ENCODE measurements at regions not wholly inside any gene's neighbourhood (a gene's known extent, or its start where the extent isn't known, plus 50 kb on each side); places are given as distances from the start of the nearest gene placed in this dataset.

DNA sequence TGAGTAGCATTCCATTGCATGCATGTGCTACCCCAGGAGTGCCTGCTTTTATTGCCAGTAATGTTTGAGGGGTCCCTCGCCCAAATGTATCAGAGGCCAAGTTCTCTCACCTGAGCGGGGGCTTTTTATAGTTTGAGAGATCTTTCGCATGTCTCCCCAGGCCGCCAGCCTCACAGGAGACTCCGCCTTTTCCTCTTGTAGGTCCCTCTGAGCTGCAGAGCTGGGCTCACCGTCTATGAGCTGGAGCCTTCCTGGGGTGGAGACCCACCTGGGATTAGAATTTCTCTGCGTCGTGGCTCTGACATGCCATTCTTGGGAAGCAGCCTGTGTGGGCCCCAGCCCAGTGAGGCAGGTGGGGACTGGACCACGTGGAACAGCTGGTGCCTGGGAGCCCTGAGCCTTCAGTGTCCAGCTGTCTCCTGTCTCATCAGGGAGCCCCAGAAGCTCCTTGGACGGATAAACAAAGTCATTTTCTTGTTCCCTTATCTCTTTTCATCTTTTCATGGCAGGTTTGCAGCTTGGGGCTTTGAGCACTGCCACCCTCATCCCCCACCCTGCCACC, 261.7 kb upstream of the CRY1 start:
- 62 to 68% methylated on average over 10 of the region's 10 CpGs for WGBS, 2 donors

GRCh38 chr12:107355612-107356011, 262.3 kb upstream of the CRY1 start:
- WGBS, 2 donors: 19 to 44% methylated on average over 1 of the region's 1 CpG
- no peak for ATAC-seq

More for the DNA sequence above, 261.7 kb upstream of the CRY1 start:
- H3K36me3 ChIP-seq (replicated peaks in 1 of 2; ENCODE audit: insufficient read depth in 1 of 2, low read depth in 2 of 2): no peaks in the 10 kb centered on the region
- no peaks in the 10 kb centered on the region for H3K4me1 ChIP-seq
- no peaks in the 10 kb centered on the region for H3K27me3 ChIP-seq
- DNase-seq: no peak
- no peak for TF ChIP-seq POLR2A (IDR thresholded peaks at IDR 0.05)
- TF ChIP-seq, protein P1, sequence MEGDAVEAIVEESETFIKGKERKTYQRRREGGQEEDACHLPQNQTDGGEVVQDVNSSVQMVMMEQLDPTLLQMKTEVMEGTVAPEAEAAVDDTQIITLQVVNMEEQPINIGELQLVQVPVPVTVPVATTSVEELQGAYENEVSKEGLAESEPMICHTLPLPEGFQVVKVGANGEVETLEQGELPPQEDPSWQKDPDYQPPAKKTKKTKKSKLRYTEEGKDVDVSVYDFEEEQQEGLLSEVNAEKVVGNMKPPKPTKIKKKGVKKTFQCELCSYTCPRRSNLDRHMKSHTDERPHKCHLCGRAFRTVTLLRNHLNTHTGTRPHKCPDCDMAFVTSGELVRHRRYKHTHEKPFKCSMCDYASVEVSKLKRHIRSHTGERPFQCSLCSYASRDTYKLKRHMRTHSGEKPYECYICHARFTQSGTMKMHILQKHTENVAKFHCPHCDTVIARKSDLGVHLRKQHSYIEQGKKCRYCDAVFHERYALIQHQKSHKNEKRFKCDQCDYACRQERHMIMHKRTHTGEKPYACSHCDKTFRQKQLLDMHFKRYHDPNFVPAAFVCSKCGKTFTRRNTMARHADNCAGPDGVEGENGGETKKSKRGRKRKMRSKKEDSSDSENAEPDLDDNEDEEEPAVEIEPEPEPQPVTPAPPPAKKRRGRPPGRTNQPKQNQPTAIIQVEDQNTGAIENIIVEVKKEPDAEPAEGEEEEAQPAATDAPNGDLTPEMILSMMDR (IDR thresholded peaks at IDR 0.05): no peak
- no peak for ATAC-seq
- H3K9me3 ChIP-seq: no peaks in the 10 kb centered on the region
- intact Hi-C loops (cut with DNase I): no loop called here
- no peak overlapping the region for H3K27ac ChIP-seq
- H3K4me3 ChIP-seq: no peak overlapping the region

GRCh38 chr12:107356266-107356936, 263.1 kb upstream of the CRY1 start:
- ATAC-seq (no peak), DNase-seq (no peak)
- 58 to 61% methylated on average over 7 of the region's 7 CpGs for WGBS, 2 donors
- Histone ChIP-seq H3K36me3 (replicated peaks in 1 of 2; ENCODE audit: insufficient read depth in 1 of 2, low read depth in 2 of 2) (no peaks in the 10 kb centered on the region), H3K27ac (no peak overlapping the region), H3K9me3 (no peaks in the 10 kb centered on the region), H3K27me3 (no peaks in the 10 kb centered on the region), H3K4me1 (no peaks in the 10 kb centered on the region), H3K4me3 (no peak overlapping the region)
- no peak for TF ChIP-seq POLR2A (IDR thresholded peaks at IDR 0.05)
- TF ChIP-seq, protein P1 (IDR thresholded peaks at IDR 0.05): no peak
- intact Hi-C loops (cut with DNase I): no loop called here

More at GRCh38 chr12:107355612-107356011, 262.3 kb upstream of the CRY1 start:
- Histone ChIP-seq H3K4me3 (no peak overlapping the region), H3K27ac (no peak overlapping the region), H3K4me1 (no peaks in the 10 kb centered on the region), H3K36me3 (replicated peaks in 1 of 2; ENCODE audit: insufficient read depth in 1 of 2, low read depth in 2 of 2) (no peaks in the 10 kb centered on the region), H3K27me3 (no peaks in the 10 kb centered on the region), H3K9me3 (no peaks in the 10 kb centered on the region)
- DNase-seq: no peak
- intact Hi-C loops (cut with DNase I): no loop called here
- TF ChIP-seq, protein P1 (IDR thresholded peaks at IDR 0.05): no peak
- TF ChIP-seq POLR2A (IDR thresholded peaks at IDR 0.05): no peak

- Histone ChIP-seq H3K9me3 (no peaks in the 10 kb centered on the region), H3K4me3 (no peak overlapping the region), H3K36me3 (replicated peaks in 1 of 2; ENCODE audit: insufficient read depth in 1 of 2, low read depth in 2 of 2) (no peaks in the 10 kb centered on the region), H3K4me1 (no peaks in the 10 kb centered on the region), H3K27me3 (no peaks in the 10 kb centered on the region), H3K27ac (no peak overlapping the region)
- ATAC-seq (no peak), DNase-seq (no peak)
- intact Hi-C loops (cut with DNase I): no loop called here
- WGBS, 2 donors: 38 to 58% methylated on average over 2 of the region's 2 CpGs
- no peak for TF ChIP-seq POLR2A (IDR thresholded peaks at IDR 0.05)
- TF ChIP-seq, protein P1 (IDR thresholded peaks at IDR 0.05): no peak
Observed at GRCh38 chr12:107356937-107357295, 263.6 kb upstream of the CRY1 start.

DNA sequence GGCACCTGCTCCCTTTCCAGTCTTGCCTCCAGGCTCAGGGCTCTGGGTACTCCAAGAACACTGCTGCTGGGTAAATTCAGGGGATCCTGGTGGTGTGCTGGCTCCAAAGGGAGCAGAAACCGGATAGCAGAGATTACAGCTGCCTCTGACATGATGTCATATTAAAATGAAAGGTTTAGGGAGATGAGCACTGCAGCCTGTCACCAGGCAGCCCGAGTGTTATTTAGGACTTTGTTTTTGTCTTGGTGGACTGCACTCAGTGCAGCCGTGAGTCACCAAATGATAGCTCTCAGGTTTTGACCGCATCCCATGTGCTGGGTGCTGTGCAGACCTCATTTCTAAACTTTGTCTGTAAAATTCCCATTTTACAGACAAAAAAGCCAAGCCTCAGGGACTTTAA, 266.0 kb upstream of the CRY1 start:
- no peaks in the 10 kb centered on the region for H3K27me3 ChIP-seq
- no peaks in the 10 kb centered on the region for H3K4me1 ChIP-seq
- H3K4me3 ChIP-seq: no peak overlapping the region
- no peak overlapping the region for H3K27ac ChIP-seq
- intact Hi-C loops (cut with DNase I): no loop called here
- ATAC-seq: no peak
- WGBS, 2 donors: 58 to 71% methylated on average over 4 of the region's 4 CpGs
- no peaks in the 10 kb centered on the region for H3K36me3 ChIP-seq (replicated peaks in 1 of 2; ENCODE audit: insufficient read depth in 1 of 2, low read depth in 2 of 2)
- no peaks in the 10 kb centered on the region for H3K9me3 ChIP-seq
- no peak for TF ChIP-seq POLR2A (IDR thresholded peaks at IDR 0.05)
- TF ChIP-seq, protein P1 (IDR thresholded peaks at IDR 0.05): no peak
- no peak for DNase-seq

Data from body of pancreas (tissue), 4 donors.